T-helper 2 cell treated with Interferon-gamma antibody and Interleukin-4, amounts not matched to agents 5 μg/mL and 100 μg/mL, for 36 hours (primary cell): ENCODE measurements at regions not wholly inside any gene's neighbourhood (a gene's known extent, or its start where the extent isn't known, plus 50 kb on each side); places are given as distances from the start of the nearest gene placed in this dataset.

ENCODE experiments used
- DNase-seq: peaks from one replicate; pipeline ENCODE4 v3.0.0; 2021; ENCODE audit warnings: low spot score
- H3K27ac Mint-ChIP-seq: one replicate; pipeline ENCODE4 v1.8.0; 2021; ENCODE audit warnings: mild to moderate bottlenecking, mixed read lengths
- H3K27me3 Mint-ChIP-seq: one replicate; pipeline ENCODE4 v1.8.0; 2021; ENCODE audit warnings: low read depth, mixed read lengths
- H3K36me3 Mint-ChIP-seq: one replicate; pipeline ENCODE4 v1.8.0; 2021; ENCODE audit warnings: low read depth, mixed read lengths
- H3K4me1 Mint-ChIP-seq: one replicate; pipeline ENCODE4 v1.8.0; 2021; ENCODE audit warnings: low read depth, mixed read lengths
- H3K4me3 Mint-ChIP-seq: one replicate; pipeline ENCODE4 v1.8.0; 2022; ENCODE audit warnings: mild to moderate bottlenecking, moderate library complexity, mixed read lengths
- H3K9me3 Mint-ChIP-seq: one replicate; pipeline ENCODE4 v1.8.0; 2021; ENCODE audit warnings: mixed read lengths

GRCh38 chr16:51759329-51759728 is 608.3 kb upstream of the SALL1 start:
- DNase-seq = no peak
- peaks cover 2% of the 10 kb centered on the region for H3K27me3 Mint-ChIP-seq
- H3K4me3 Mint-ChIP-seq = no peak overlapping the region
- H3K36me3 Mint-ChIP-seq = no peaks in the 10 kb centered on the region
- no peak overlapping the region for H3K27ac Mint-ChIP-seq
- H3K4me1 Mint-ChIP-seq = no peaks in the 10 kb centered on the region
- no peaks in the 10 kb centered on the region for H3K9me3 Mint-ChIP-seq

GRCh38 chr16:51757921-51758479 is 606.9 kb upstream of the SALL1 start:
- H3K27me3 Mint-ChIP-seq = peaks cover 2% of the 10 kb centered on the region
- no peaks in the 10 kb centered on the region for H3K9me3 Mint-ChIP-seq
- H3K4me1 Mint-ChIP-seq = no peaks in the 10 kb centered on the region
- H3K4me3 Mint-ChIP-seq = no peak overlapping the region
- H3K36me3 Mint-ChIP-seq = no peaks in the 10 kb centered on the region
- H3K27ac Mint-ChIP-seq = no peak overlapping the region
- DNase-seq = no peak

- Mint-ChIP-seq H3K4me1 (no peaks in the 10 kb centered on the region), H3K27ac (no peak overlapping the region), H3K27me3 (peaks cover 2% of the 10 kb centered on the region), H3K36me3 (no peaks in the 10 kb centered on the region), H3K4me3 (no peak overlapping the region), H3K9me3 (no peaks in the 10 kb centered on the region)
- DNase-seq = no peak
Observed at GRCh38 chr16:51757505-51757904, 606.4 kb upstream of the SALL1 start.

GRCh38 chr16:51757124-51757470 is 606.0 kb upstream of the SALL1 start:
- H3K27ac Mint-ChIP-seq = no peak overlapping the region

GRCh38 chr16:51756447-51757123 is 605.5 kb upstream of the SALL1 start:
- Mint-ChIP-seq H3K36me3 (no peaks in the 10 kb centered on the region), H3K27me3 (peaks cover under 1% of the 10 kb centered on the region), H3K4me1 (no peaks in the 10 kb centered on the region), H3K4me3 (no peak overlapping the region), H3K9me3 (no peaks in the 10 kb centered on the region), H3K27ac (no peak overlapping the region)
- DNase-seq = no peak

More at GRCh38 chr16:51757124-51757470, 606.0 kb upstream of the SALL1 start:
- H3K9me3 Mint-ChIP-seq = no peaks in the 10 kb centered on the region
- peaks cover 2% of the 10 kb centered on the region for H3K27me3 Mint-ChIP-seq
- DNase-seq = no peak
- no peak overlapping the region for H3K4me3 Mint-ChIP-seq
- no peaks in the 10 kb centered on the region for H3K4me1 Mint-ChIP-seq
- no peaks in the 10 kb centered on the region for H3K36me3 Mint-ChIP-seq

GRCh38 chr16:51755577-51756355 is 604.7 kb upstream of the SALL1 start:
- DNase-seq = no peak
- no peak overlapping the region for H3K27ac Mint-ChIP-seq
- no peak overlapping the region for H3K4me3 Mint-ChIP-seq
- H3K9me3 Mint-ChIP-seq = no peaks in the 10 kb centered on the region
- no peaks in the 10 kb centered on the region for H3K27me3 Mint-ChIP-seq
- no peaks in the 10 kb centered on the region for H3K36me3 Mint-ChIP-seq
- H3K4me1 Mint-ChIP-seq = no peaks in the 10 kb centered on the region

GRCh38 chr16:51755039-51755501 is 604.0 kb upstream of the SALL1 start:
- no peaks in the 10 kb centered on the region for H3K4me1 Mint-ChIP-seq
- no peak overlapping the region for H3K4me3 Mint-ChIP-seq
- H3K27me3 Mint-ChIP-seq = no peaks in the 10 kb centered on the region
- no peak overlapping the region for H3K27ac Mint-ChIP-seq
- H3K9me3 Mint-ChIP-seq = no peaks in the 10 kb centered on the region
- DNase-seq = no peak
- no peaks in the 10 kb centered on the region for H3K36me3 Mint-ChIP-seq

- Mint-ChIP-seq H3K9me3 (no peaks in the 10 kb centered on the region), H3K4me1 (no peaks in the 10 kb centered on the region), H3K36me3 (no peaks in the 10 kb centered on the region), H3K27ac (no peak overlapping the region), H3K4me3 (no peak overlapping the region), H3K27me3 (no peaks in the 10 kb centered on the region)
- DNase-seq = no peak
Observed at GRCh38 chr16:51753467-51754127, 602.5 kb upstream of the SALL1 start.

GRCh38 chr16:51752438-51752995 is 601.4 kb upstream of the SALL1 start:
- Mint-ChIP-seq H3K27me3 (no peaks in the 10 kb centered on the region), H3K36me3 (no peaks in the 10 kb centered on the region), H3K27ac (no peak overlapping the region), H3K4me3 (no peak overlapping the region), H3K4me1 (no peaks in the 10 kb centered on the region), H3K9me3 (peaks cover 4% of the 10 kb centered on the region)
- DNase-seq = no peak

- H3K36me3 Mint-ChIP-seq = no peaks in the 10 kb centered on the region
- peaks cover 18% of the 10 kb centered on the region for H3K9me3 Mint-ChIP-seq
- DNase-seq = no peak
- H3K4me3 Mint-ChIP-seq = no peak overlapping the region
- H3K27ac Mint-ChIP-seq = no peak overlapping the region
- H3K4me1 Mint-ChIP-seq = no peaks in the 10 kb centered on the region
- H3K27me3 Mint-ChIP-seq = no peaks in the 10 kb centered on the region
Observed at GRCh38 chr16:51747329-51747728, 596.3 kb upstream of the SALL1 start.

- no peaks in the 10 kb centered on the region for H3K4me1 Mint-ChIP-seq
- no peak for DNase-seq
- H3K9me3 Mint-ChIP-seq = peaks cover 27% of the 10 kb centered on the region
- H3K27ac Mint-ChIP-seq = no peak overlapping the region
- H3K27me3 Mint-ChIP-seq = no peaks in the 10 kb centered on the region
- H3K36me3 Mint-ChIP-seq = no peaks in the 10 kb centered on the region
- no peak overlapping the region for H3K4me3 Mint-ChIP-seq
Observed at GRCh38 chr16:51734220-51734619, 583.1 kb upstream of the SALL1 start.

- Mint-ChIP-seq H3K27me3 (no peaks in the 10 kb centered on the region), H3K4me1 (no peaks in the 10 kb centered on the region), H3K27ac (no peak overlapping the region), H3K4me3 (no peak overlapping the region), H3K9me3 (peaks cover 20% of the 10 kb centered on the region), H3K36me3 (no peaks in the 10 kb centered on the region)
- DNase-seq = no peak
Observed at GRCh38 chr16:51733181-51733580, 582.1 kb upstream of the SALL1 start.

- H3K4me1 Mint-ChIP-seq = no peaks in the 10 kb centered on the region
- H3K27ac Mint-ChIP-seq = no peak overlapping the region
- H3K27me3 Mint-ChIP-seq = no peaks in the 10 kb centered on the region
- no peak overlapping the region for H3K4me3 Mint-ChIP-seq
- H3K36me3 Mint-ChIP-seq = no peaks in the 10 kb centered on the region
- H3K9me3 Mint-ChIP-seq = peaks cover 14% of the 10 kb centered on the region
- no peak for DNase-seq
Observed at GRCh38 chr16:51731160-51731559, 580.1 kb upstream of the SALL1 start.
